SK-N-DZ (cell line): ENCODE measurements at regions not wholly inside any gene's neighbourhood (a gene's known extent, or its start where the extent isn't known, plus 50 kb on each side); places are given as distances from the start of the nearest gene placed in this dataset.
"Not testable (repeated sequence)": the region's sequence is repeated elsewhere in the genome, so short reads cannot be mapped to it uniquely, and the experiment has no call there.

Source experiments
- DNase-seq: peaks from one replicate; pipeline ENCODE4 v3.0.0-alpha.2; 2015; ENCODE audit warnings: low spot score

DNA sequence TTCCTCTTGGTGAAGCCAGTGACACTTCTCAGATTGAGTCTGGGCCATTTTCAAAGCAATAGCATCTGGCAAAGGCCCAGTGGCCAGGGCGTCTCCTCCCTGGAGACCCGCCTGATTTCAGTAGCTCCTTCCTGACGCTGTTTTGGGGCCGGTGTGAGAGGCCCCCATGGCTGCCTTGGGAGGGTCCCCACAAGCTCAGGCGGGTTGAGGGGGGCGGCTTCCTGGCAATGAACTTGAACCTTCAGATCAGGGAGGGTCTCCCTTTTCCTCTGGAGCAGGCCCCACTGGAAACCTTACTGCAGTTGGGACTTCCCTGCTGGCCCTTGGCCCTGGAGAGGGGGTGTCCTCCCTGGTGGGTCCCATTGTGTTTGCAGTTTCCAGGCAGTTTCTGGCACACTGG lies 121.2 kb downstream of the CRYAA start:
- DNase-seq = no peak

GRCh38 chr21:43289442-43289841 lies 120.6 kb downstream of the CRYAA start:
- DNase-seq = no peak

DNA sequence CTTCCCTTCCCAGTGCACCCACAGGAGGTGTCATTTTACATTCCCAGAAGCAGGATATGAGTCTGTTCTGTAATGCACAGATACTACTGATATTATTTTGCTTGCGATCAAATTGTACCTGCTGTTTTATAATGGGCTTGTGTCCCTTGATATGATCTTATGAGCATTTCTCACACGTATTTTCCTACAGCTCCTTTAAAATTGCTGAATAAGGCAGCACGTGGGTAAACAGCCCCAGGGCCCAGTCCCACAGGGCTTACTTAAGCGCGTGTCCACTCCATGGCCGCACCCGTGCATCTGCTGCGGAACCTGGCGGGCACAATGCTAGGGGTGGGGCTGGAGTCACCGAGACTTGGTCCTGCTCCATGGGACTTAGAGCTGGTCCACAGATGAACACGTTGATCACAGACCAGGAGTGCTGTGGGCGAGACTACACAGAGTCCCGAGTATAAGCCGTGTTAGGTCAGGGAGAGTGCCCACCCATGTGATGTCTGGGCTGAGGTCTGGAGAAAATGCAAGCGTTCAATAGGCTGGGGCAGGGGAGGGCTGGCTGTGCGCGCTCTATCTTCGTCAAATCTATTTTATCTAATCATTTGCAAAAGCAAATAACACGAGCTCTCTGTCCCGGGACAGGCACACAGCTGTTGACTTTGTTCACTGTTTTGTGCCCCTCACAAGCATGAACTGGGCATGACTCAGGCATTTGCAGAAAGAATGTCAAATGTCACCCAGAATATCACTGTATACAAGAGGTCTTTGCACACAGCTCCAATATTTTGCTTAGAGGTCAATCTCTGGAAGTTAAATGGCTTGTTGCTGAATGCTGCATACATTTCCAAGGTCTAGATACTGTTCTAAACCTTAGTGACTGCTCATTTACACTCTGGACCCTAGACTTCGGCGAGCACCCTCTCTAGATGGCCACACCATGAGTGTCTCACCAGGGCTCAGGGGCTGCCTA lies 119.3 kb downstream of the CRYAA start:
- no peak for DNase-seq

GRCh38 chr21:43287111-43287760 lies 118.4 kb downstream of the CRYAA start:
- no peak for DNase-seq

GRCh38 chr21:43286196-43286595 lies 117.4 kb downstream of the CRYAA start:
- no peak for DNase-seq

- DNase-seq = no peak
These were observed 115.9 kb downstream of the CRYAA start for GRCh38 chr21:43284700-43285099.

DNA sequence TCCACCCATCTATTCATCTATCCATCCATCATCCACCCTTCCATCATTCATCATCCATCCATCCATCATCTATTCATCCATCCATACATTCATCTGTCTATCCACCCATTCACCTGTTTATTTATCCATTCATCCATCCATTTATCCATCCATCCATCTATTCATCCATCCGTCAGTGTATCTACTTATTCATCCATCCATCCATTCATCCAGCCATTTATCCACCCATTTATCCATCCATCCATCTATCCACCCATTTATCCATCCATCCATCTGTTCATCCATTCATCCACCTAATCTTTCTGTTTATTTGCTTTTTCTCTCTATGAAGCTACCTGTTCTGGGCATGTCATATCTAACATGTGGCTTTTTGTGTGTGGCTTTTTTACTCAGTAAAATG lies 115.4 kb downstream of the CRYAA start:
- no peak for DNase-seq

DNA sequence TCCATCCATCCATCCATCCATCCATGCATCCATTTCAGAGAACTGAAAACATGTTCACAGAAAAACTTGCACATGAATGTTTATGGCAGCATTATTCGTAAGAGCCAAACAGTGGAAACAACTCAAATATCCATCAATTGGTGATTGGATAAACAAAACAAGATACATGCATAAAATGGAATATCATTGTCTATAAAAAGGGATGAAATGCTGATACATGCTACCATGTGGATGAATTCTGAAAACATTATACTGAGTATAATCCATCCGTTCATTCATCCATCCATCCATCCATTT lies 115.1 kb downstream of the CRYAA start:
- DNase-seq = not testable (repeated sequence)

GRCh38 chr21:43283136-43283924 lies 114.5 kb downstream of the CRYAA start:
- DNase-seq = no peak

DNA sequence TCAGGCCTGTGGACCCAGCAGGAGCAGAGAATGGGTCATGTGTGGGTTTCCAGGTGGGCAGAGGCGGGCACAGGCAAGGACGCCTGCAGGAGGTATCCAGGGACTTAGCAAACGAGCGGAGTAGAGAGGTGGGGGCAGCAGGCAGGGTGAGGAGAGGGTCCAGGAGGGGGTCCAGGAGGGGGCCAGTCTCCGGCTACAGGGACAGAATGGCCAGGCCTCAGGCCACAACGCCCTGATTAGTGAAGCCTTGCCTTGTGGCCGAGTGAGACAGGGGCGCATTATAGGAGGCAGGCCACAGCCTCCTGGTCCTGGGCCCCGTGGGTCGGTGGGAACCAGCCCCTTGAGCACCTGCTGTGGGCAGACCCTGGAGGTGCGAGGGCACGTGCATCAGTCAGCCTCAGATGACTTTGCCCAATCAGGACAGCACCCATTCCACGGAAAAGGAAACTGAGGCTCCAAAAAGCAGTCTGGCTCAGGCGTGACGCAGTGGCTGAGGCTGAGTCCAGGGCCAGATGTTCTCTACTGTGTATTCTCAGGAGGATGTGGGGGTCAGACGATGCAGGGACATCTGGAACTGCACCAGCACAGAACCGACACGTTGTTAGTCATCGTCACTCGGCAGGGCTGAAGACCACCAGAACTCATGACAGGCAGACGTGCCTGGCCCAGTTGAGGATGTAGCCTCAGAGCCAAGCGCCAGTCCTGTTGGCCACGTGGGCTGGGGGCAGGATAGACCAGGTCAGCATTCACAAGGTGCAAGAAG lies 113.7 kb downstream of the CRYAA start:
- no peak for DNase-seq

DNA sequence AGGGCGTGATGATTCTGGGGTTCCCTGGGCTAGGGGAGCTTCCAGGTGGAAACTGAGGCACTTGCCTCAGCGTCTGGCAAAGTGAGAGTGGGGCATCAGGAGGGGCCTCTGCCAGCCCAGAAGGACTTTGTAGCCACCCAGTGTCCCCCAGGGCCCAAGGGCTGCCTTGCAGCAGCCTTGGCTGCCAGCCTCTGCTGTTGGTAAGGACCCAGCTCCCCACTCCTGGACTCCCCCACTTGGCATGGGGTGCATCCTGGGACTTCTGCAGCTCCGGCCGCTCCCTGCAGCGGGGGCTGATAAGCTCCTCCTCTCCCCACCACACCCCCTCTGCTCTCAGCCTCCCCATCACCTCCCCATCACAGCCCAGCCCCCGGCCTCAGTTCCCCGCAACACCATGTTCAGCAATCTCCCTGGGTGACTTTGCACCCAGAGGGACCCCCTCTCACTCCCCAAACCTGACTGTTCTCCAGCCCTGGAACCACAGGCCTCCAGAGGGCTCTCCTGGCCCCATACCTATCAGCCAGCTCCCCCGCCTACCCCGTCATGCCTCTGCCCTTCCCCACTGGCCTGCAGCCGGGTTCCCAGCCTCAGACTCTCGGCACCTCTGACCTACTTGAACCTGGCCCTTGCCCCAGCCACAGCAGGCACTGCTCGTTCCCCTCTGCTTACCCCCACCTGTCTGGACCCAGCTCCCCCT lies 113.0 kb downstream of the CRYAA start:
- DNase-seq = no peak

- no peak for DNase-seq
These were observed 112.3 kb downstream of the CRYAA start for GRCh38 chr21:43280949-43281633.

DNA sequence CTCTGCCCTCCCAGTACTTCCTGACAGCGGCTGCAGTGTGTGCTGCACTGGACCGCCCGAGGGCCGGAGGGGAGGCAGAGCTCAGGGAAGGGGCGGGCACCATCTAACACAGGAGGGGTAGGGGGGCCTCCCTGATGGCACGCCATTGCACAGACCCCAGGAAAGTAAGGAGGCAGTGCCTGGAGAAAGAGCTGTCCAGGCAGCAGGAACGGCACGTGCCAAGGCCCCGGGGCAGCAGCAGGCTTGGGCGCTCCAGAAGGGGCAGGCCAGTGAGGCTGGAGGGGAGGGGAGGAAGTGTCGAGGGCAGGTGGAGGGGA lies 110.7 kb downstream of the CRYAA start:
- no peak for DNase-seq

GRCh38 chr21:43278766-43279577 lies 110.2 kb downstream of the CRYAA start:
- DNase-seq = no peak

DNA sequence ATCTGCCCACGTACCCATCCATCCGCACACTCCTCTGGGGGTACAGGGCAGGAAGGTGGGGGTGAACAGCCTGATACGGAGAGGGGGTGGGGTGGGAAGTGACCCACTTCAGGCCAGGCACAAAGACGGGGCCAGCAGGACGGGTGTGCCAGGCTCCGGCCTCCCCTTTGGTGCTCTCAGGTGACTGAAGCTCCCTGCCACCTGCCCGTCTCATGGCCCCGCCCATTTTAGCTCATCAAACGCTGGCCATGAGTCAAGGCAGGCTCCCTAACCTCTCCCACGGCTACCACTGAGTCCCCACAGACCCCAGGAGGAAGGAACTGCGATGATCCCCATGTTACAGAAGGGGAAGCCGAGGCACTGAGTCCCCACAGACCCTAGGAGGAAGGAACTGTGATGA lies 109.6 kb downstream of the CRYAA start:
- DNase-seq = no peak

GRCh38 chr21:43277481-43278351 lies 108.9 kb downstream of the CRYAA start:
- peak; percentile 85 for DNase-seq

DNA sequence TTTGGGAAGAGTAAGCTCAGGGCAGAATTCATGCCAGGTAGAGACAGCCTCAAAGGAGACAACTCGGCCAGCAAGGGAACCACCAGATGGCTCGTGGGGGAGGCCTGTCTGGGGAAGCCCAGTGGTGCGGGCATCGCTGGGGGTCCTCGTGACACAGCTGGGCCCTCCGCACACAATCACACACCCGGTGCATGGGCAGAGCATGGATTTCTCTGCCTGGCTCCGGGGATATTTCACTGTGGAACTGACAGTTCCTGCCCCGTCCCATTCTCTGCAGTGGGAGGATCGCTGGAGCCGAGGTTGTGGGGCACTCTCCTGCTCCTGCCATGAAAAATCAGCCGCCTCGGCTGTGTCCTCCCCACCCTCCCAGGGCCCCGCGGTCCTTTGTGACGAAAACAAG lies 108.0 kb downstream of the CRYAA start:
- no peak for DNase-seq

GRCh38 chr21:43275421-43276211 lies 106.8 kb downstream of the CRYAA start:
- DNase-seq = no peak
